Panc1 (cell line): ENCODE measurements at regions not wholly inside any gene's neighbourhood (a gene's known extent, or its start where the extent isn't known, plus 50 kb on each side); places are given as distances from the start of the nearest gene placed in this dataset.

Experiments used
- ATAC-seq: fragments of 200-7000 bp; cut with Tn5 transposase; 2 replicates; pipeline ENCODE4 v1.9.1; 2020; ENCODE audit warnings: mild to moderate bottlenecking, moderate library complexity
- BruUV-seq: library from RNA; stranded (reverse); fragments of 400-500 nt; replicated peaks from 2 replicates; lab custom pipeline; 2021; lab: Mats Ljungman, UMichigan
- CTCF ChIA-PET: fragments of 300-600 bp; sonication (Branson Sonifier 250); formaldehyde crosslinking; loops from one replicate; lab custom pipeline; 2022; ENCODE audit warnings: antibody characterized with exemption; lab: Charles Lee
- POLR2A ChIA-PET: fragments of 300-600 bp; sonication (Branson Sonifier 250); formaldehyde crosslinking; loops from one replicate; lab custom pipeline; 2022; ENCODE audit warnings: antibody characterized with exemption; lab: Charles Lee
- DNase-seq: peaks from one replicate; pipeline ENCODE4 v3.0.0-alpha.2; 2010; ENCODE audit warnings: low read depth, low spot score
- H3K27ac ChIP-seq: 2 replicates; pipeline ENCODE4 v1.5.1; 2011; ENCODE audit warnings: mild to moderate bottlenecking, low read length, inconsistent platforms
- H3K27me3 ChIP-seq: fragments of 200-500 bp; sonication (Bioruptor generic); 2 replicates; pipeline ENCODE4 v1.6.0; 2014; ENCODE audit warnings: low read length, inconsistent platforms; ENCODE audit not compliant: control insufficient read depth, insufficient read depth
- H3K36me3 ChIP-seq: fragments of 200-500 bp; sonication (Bioruptor generic); 2 replicates; pipeline ENCODE4 v1.5.1; 2014; ENCODE audit warnings: inconsistent platforms, mild to moderate bottlenecking, low read length, moderate library complexity; ENCODE audit not compliant: control insufficient read depth, insufficient read depth
- H3K4me1 ChIP-seq: 2 replicates; pipeline ENCODE4 v1.5.1; 2011; ENCODE audit warnings: inconsistent platforms, mild to moderate bottlenecking, low read length, moderate library complexity; ENCODE audit not compliant: control insufficient read depth, insufficient read depth
- H3K4me3 ChIP-seq, 2 experiments: 2 replicates each; pipeline ENCODE4 v1.5.1; 2011 to 2012; ENCODE audit warnings: low read depth in 2 of 2, low read length in 2 of 2, mild to moderate bottlenecking in 2 of 2, inconsistent platforms in 1 of 2, moderate library complexity in 1 of 2
- H3K9me3 ChIP-seq: fragments of 200-500 bp; sonication (Bioruptor generic); 2 replicates; pipeline ENCODE4 v1.5.1; 2014; ENCODE audit warnings: low read depth, mild to moderate bottlenecking, inconsistent platforms, low read length, moderate library complexity; ENCODE audit not compliant: control insufficient read depth, insufficient read depth
- CTCF ChIP-seq: fragments of 450-650 bp; IDR thresholded peaks from 2 replicates; pipeline ENCODE4 v1.5.1; 2017; ENCODE audit warnings: mild to moderate bottlenecking
- POLR2AphosphoS5 ChIP-seq: IDR thresholded peaks from 2 replicates; pipeline ENCODE4 v1.6.1; 2012; ENCODE audit warnings: mild to moderate bottlenecking, low read depth, low read length, moderate library complexity
- REST ChIP-seq, 2 experiments: IDR thresholded peaks; 2 replicates each; pipeline ENCODE4 v1.6.1; 2011 to 2012; ENCODE audit warnings: low read depth in 2 of 2, control low read depth in 1 of 2, low read length in 1 of 2, mild to moderate bottlenecking in 1 of 2, moderate library complexity in 1 of 2; ENCODE audit not compliant: insufficient read depth in 1 of 2
- SIN3A ChIP-seq: IDR thresholded peaks from 2 replicates; pipeline ENCODE4 v1.6.1; 2012; ENCODE audit warnings: low read depth, mild to moderate bottlenecking, low read length, moderate library complexity, borderline replicate concordance; ENCODE audit not compliant: insufficient read depth
- TCF7L2 ChIP-seq: IDR thresholded peaks from 2 replicates; pipeline ENCODE4 v1.6.1; 2011; ENCODE audit warnings: mild to moderate bottlenecking, low read depth, low read length, inconsistent platforms
- in situ Hi-C: cut with HindIII; loops from 2 replicates; pipeline ENCODE4 v1.10.0; 2016; ENCODE audit warnings: low sequenced_read_pairs, low pct_unique_long_range_greater_than_20kb
- intact Hi-C: fragments of 100-400 bp; cut with micrococcal nuclease; formaldehyde crosslinking; loops from one replicate; pipeline ENCODE4 v1.10.0; 2022; ENCODE audit not compliant: unreplicated experiment

- TF ChIP-seq REST (IDR thresholded peaks at IDR 0.05; ENCODE audit: insufficient read depth in 1 of 2, low read depth in 2 of 2, low read length in 1 of 2), result no peak
- TF ChIP-seq POLR2AphosphoS5, result no peak
- TF ChIP-seq CTCF, result no peak
- TF ChIP-seq TCF7L2, result no peak
- TF ChIP-seq SIN3A, result no peak
- Histone ChIP-seq H3K4me1 (no peaks in the 10 kb centered on the region), H3K27ac (no peak overlapping the region), H3K4me3 (no peak overlapping the region), H3K9me3 (no peaks in the 10 kb centered on the region), H3K27me3 (peaks cover 2% of the 10 kb centered on the region; the same call in 1 of the 2 replicates), H3K36me3 (no peaks in the 10 kb centered on the region)
- ATAC-seq (no peak), DNase-seq (no peak)
- BruUV-seq, result no TSS peak
- intact Hi-C loops (no loop called here), in situ Hi-C loops (no loop called here)
- ChIA-PET CTCF (no interaction called here), POLR2A (no interaction called here)
Measured at GRCh38 chr5:60520451-60521227, 179.3 kb downstream of the DEPDC1B start.

GRCh38 chr5:60519372-60519771, 180.6 kb downstream of the DEPDC1B start:
- ATAC-seq (no peak), DNase-seq (no peak)
- no peaks in the 10 kb centered on the region for H3K36me3 ChIP-seq
- intact Hi-C loops (no loop called here), in situ Hi-C loops (no loop called here)
- no peaks in the 10 kb centered on the region for H3K9me3 ChIP-seq
- POLR2A ChIA-PET, result no interaction called here
- H3K27ac ChIP-seq, result no peak overlapping the region
- peaks cover 2% of the 10 kb centered on the region; the same call in 1 of the 2 replicates for H3K27me3 ChIP-seq
- TF ChIP-seq POLR2AphosphoS5 (no peak), REST (IDR thresholded peaks at IDR 0.05; ENCODE audit: insufficient read depth in 1 of 2, low read depth in 2 of 2, low read length in 1 of 2) (no peak), TCF7L2 (no peak), SIN3A (no peak), CTCF (no peak)
- CTCF ChIA-PET, result no interaction called here
- no peak overlapping the region for H3K4me3 ChIP-seq
- no peaks in the 10 kb centered on the region for H3K4me1 ChIP-seq
- BruUV-seq, result no TSS peak
